ENCODE measurements at regions not wholly inside any gene's neighbourhood (a gene's known extent, or its start where the extent isn't known, plus 50 kb on each side); places are given as distances from the start of the nearest gene placed in this dataset.
"Not testable (repeated sequence)": the region's sequence is repeated elsewhere in the genome, so short reads cannot be mapped to it uniquely, and the experiment has no call there.

DNA sequence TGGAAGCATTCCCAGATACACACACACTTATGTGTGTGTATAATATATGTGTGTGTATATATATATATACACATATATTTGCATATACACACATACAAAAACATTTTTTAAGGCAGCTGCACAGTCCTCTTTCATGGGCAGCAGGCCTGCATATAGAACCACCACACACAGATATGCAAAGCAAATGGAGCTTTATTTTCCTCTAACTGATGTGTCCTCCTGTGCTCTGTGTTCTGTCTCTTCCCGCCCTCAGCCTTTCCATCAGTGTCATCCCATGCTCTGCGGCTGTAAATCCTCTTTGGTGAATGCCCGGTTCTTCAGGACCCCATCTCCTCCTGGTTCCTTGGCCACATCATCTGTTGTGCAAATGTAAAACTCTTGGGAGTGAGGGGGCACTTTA is 69.9 kb downstream of the ARHGAP11B start:
- TF ChIP-seq, protein P1, sequence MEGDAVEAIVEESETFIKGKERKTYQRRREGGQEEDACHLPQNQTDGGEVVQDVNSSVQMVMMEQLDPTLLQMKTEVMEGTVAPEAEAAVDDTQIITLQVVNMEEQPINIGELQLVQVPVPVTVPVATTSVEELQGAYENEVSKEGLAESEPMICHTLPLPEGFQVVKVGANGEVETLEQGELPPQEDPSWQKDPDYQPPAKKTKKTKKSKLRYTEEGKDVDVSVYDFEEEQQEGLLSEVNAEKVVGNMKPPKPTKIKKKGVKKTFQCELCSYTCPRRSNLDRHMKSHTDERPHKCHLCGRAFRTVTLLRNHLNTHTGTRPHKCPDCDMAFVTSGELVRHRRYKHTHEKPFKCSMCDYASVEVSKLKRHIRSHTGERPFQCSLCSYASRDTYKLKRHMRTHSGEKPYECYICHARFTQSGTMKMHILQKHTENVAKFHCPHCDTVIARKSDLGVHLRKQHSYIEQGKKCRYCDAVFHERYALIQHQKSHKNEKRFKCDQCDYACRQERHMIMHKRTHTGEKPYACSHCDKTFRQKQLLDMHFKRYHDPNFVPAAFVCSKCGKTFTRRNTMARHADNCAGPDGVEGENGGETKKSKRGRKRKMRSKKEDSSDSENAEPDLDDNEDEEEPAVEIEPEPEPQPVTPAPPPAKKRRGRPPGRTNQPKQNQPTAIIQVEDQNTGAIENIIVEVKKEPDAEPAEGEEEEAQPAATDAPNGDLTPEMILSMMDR (IDR thresholded peaks at IDR 0.05): not testable (repeated sequence)
- not testable (repeated sequence) for TF ChIP-seq POLR2A (IDR thresholded peaks at IDR 0.05); EP300 (IDR thresholded peaks at IDR 0.05; ENCODE audit: low read depth); POLR2AphosphoS5 (IDR thresholded peaks at IDR 0.05)
